NCI-H1048 (cell line): ENCODE measurements at regions not wholly inside any gene's neighbourhood (a gene's known extent, or its start where the extent isn't known, plus 50 kb on each side); places are given as distances from the start of the nearest gene placed in this dataset.

Source experiments
- DNase-seq: peaks from one replicate; lab custom pipeline; 2025; lab: John Stamatoyannopoulos, UW

DNA sequence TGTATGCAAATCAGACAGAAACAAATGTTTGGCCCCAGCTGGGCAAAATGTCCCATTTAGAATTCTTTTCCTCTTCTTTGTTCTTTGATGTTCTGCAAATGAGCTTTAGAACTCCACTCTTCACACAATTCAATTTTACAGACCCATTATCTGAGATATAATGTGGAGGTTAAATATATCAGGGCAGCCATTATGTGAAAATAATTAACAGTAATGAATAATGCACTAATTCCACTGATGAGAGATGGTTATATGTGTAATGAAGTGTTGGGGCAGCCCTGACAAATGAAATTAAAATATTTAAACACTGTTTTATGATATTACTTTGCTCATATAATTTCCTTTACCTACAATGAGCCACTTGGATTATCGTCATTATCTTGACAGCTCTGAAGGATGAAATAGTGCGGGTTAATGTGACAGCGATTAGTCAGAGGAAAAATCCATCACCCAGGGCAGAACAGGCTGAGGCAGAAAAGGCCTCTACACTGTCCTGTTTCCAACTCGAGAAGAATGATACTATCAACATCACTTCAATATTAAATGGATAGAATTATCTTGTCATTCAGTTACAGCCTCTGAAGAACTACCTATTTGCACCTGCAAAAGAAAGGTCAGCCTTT is 321.1 kb downstream of the RBM26 start:
- no peak for DNase-seq

GRCh38 chr13:79081942-79082341 is 324.1 kb downstream of the RBM26 start:
- no peak for DNase-seq

GRCh38 chr13:79079351-79079839 is 326.7 kb downstream of the RBM26 start:
- no peak for DNase-seq

DNA sequence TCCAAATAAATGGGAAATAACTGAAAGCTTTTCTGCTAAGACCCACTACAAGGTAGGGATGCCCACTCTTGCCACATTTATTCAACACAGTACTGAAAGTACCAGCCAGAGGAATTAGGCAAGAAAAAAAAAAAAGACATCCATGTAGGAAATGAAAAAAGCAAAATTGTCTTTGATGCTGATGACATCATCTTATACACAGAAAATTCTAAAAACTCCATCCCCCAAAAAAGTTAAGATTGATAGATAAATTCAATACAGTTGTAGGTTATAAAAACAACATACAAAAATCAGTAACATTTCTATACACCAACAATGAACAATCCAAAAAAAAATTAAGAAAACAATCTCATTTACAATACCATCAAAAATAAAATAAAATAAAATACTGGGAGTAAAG is 330.4 kb downstream of the RBM26 start:
- no peak for DNase-seq

DNA sequence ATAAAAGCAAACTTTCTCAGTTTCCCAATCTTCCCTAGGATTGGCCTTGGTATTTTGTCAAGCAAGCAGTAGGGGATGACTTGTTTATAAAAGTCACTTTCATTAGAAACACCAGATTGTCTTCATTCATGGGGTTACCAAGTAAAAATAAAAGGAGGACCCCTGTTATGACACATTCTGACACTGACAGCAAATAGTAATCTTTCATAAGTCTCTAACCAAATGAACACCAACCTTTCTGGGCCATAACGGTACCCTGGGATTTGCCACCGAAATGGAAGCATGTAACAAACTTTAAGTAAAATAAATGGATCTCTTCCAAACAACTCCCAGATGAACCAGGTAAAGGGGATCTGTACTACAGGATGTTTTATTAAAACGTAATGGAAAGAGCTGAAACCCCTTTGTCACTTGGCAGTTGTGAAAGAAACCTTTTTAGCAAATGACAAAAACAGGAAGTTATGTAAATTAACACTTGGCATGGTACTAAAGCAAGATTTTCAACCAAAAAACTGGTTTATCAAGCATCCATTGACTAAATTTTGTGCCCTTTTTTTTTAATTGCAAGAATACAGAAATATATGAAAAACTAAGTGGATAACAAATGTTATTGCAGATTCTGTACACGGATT is 335.6 kb downstream of the RBM26 start:
- no peak for DNase-seq

DNA sequence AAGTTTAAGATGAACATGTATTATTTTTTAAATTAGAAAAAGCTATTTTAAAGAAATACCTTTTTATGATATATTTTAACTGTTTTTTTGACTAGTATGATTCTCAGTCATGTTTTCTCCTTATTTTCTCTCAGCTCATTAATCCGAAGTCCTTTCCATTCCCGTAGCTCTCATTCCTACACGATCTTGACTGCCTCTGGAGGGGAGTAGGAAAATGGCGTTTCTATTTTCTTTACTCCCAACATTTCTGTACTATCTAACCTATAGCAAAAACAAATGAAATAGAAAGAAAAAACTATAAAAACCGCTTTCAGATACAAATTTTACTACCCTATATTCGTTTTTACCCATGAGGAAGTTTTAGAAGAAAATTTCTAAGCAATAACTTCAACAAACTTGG is 343.8 kb downstream of the RBM26 start:
- DNase-seq = no peak

DNA sequence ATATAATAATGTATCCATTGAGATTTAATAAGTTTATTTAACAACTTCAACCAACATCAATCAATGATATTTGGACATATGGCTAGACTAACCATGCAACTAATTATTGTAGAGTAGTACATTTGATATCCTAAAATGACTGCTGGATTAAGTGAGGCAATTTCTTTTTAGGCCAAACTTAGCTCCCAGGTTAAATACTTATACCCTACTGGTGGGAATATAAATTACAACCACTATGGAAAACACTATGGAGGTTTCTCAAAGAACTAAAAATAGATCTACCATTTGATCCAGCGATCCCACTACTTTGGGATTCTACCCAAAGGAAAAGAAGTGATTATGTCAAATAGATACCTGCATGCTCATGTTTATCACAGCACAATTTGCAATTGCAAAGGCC is 345.8 kb downstream of the RBM26 start:
- DNase-seq = no peak

GRCh38 chr13:79056706-79057105 is 349.3 kb downstream of the RBM26 start:
- DNase-seq = no peak

DNA sequence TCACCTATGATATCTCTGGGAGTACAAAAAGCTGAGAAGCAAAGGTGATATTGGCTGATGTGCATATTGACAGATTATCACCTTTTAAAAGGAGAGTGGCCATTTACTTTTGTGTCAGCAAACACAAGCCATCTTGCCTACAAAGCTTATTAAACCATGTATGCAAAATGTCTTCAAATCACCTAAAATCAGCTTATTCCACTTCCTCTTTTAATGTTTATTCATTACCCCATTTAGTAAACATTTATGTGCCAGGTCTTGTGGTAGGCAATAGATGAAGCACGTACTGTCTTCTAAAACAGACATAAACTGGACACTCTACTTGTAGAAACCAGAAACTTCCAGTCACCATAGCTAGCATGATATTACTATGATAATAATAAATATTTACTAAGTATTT is 354.6 kb downstream of the RBM26 start:
- DNase-seq = no peak

DNA sequence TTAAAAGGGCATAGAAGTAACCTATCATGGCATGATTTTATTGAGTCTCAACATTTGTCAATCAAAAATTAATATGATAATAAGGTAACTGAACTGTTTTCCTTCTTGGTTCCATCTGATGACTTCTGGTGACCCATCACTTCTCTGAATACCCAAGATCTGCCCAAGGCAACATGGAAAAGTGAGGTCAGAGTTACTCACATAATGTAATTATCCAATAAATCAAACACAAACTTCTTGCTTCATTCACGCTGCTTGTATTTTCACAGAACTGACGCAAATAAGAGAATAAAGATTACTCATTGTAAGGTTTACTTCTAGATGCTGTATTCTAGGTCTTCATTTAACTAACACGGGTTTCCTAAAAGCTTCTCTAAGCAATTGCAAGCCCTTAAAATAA is 361.6 kb downstream of the RBM26 start:
- DNase-seq = no peak

- DNase-seq = no peak
Measured at GRCh38 chr13:79043208-79043607, 362.8 kb downstream of the RBM26 start.

DNA sequence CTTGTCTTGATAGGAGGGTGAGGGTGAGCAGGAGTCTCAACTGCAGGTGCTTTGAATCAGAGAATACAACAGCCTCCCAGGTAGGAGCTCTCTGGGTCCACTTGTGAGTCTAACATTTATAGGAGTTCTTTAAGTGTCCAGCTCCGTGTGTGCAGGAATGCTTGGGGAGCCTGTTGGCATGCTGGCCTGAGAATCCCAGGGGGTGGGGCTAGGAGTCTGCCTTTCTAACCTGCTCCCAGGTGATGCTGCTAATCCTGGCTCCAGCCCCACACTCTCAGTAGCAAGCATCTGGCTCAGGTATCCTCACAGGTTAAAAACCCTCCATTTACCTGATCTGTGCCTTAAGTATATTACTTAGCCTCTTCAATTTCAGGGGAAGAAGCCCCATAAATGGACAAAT is 368.9 kb downstream of the RBM26 start:
- no peak for DNase-seq

GRCh38 chr13:79034341-79034740 is 371.7 kb downstream of the RBM26 start:
- no peak for DNase-seq

DNA sequence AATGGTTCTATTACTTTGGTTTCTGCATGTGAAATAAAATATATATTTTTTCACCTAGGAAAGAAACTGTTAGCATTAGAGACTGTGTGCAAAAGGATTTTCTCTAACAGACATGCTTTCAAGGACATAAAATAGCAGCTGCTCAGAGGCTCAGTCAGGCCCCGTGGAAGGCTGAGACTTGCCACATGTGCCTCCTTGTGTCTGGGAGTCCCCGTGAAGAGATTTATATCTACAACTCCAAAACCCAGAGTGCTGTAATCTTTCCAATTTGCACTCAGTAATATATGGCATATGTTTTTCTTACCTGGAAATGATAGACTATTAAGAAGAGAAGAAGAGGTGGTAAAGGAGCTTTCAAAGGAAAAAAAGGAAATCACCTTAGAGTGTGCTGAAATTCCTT is 371.6 kb upstream of the OBI1 start:
- no peak for DNase-seq

GRCh38 chr13:79018166-79018565 is 359.2 kb upstream of the OBI1 start:
- DNase-seq = no peak

DNA sequence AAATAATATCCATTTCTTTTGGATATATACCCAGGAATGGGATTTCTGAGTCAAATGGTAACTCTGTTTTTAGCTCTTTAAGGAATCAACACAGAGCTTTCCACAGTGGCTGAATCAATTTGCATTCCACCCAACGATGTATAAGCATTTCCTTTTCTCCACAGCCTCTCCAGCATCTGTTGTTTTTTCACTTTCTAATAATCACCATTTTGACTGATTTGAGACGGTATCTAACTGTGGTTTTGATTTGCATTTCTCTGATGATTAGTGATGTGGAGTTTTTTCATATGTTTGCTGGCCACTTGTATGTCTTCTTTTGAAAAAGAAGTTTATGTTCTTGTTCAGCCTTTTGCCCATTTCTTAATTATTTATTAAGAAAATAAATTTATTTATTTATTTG is 352.2 kb upstream of the OBI1 start:
- no peak for DNase-seq

DNA sequence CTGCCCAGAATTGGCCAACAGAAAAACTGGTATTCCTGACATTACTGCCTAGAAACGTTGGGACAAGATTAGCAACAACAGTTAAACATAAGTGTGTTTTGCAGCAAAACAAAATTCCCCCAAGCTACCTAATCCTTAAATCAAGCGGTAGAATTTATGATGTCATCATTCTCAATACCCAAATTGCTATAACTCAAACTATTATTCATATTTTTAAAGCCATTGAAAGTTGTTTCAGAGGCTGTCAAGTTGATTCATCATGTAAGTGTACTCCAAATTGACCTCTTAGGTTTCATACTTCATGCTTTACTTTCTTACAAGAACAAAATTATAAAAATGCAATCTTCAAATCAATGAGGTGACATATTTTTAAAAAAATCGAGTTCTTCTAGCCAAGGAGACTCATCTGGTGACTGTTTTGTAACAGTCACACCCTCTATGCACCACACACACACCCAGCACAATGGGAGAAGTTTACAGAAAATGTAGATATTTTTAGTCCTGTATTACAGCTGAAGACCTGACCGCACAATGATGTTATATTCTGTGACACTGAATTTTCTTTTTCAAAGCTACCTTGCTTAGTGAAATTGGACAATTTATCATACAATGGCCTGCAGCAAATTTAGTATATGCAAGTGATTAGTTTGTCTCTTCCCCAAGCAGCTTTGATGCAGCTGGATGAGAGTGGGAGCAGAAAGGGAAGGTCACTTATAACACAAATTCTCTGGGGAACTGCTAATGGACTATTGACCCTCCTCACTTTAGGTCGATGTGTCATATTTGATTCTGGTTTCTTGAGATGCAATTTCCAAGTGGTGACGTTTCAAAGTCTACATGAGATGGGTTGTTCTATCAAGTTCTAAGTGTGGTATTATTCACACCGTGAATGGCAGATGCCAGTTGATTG is 345.3 kb upstream of the OBI1 start:
- DNase-seq = no peak

GRCh38 chr13:78999494-78999893 is 340.5 kb upstream of the OBI1 start:
- no peak for DNase-seq

DNA sequence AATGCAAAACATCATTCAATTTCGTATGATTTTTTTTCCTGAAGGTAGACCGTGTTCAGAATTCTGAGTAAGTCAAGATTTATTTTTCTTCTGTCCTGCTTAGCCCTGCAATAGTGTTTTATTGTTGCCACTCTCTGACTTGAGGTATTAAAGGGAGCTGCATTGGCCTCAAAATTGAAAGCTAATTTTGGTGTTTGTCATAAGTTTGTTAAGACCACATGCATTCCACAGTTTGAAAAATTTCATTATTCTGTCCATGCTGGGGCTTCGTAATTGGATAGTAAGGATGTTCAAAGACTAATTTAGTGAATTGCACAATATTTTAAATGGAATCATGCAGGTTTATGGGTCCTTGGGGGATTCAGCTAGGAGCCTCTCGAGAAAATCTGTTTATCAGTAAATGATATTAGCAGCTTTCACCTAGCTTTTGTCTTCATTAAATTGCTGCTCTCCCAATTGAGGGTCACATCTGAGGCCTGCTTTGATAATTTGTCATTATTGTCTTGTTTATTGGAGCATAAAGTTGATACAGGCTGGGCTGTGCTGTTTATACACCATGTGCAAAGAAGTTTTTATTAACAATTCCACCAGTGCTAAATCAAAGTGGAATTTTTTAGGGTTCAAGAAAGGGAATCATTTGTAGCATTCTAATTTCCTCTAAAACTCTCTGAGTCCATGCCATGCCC is 339.8 kb upstream of the OBI1 start:
- DNase-seq = no peak

DNA sequence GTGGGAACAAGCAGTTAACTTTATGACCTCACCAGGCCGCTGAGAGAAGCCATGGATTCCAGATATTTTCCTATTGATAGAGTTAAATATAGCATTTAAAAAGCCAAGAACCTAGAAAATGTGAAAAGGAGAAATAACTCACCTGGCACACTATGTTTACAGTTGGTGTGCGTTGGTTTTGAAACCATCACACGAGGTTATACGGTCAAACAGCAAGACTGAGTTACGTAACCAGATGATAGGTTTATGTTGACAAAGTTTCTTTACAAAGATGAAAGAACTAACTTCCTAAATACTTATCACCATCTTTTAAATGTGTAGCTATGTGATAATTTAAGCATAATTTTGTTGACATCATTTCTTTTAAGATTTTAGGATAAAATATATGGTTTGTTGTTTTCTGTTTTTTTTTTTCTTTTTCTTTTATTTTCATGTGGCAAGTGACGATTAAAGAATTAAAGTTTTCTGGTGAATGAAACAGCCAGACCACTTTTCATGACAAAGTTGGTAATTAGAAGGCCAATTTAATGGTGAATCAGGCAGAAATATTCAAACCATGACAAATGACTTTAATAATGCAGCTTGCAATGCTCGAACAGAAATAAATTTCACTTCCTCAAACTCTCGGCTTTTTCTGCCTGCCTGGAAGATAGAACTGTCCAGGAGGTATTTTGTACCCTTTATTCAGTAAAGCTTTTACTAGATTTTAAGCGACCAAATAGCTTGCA is 339.1 kb upstream of the OBI1 start:
- DNase-seq = no peak

- no peak for DNase-seq
Measured at GRCh38 chr13:78993792-78994191, 334.8 kb upstream of the OBI1 start.

- no peak for DNase-seq
Measured at GRCh38 chr13:78981913-78982312, 323.0 kb upstream of the OBI1 start.
